Stimulated activated CD8-positive, alpha-beta memory T cell treated with anti-CD3 and anti-CD28 coated beads, Interleukin-15, amount 100 ng/mL, for 48 hours (primary cell): ENCODE measurements at regions not wholly inside any gene's neighbourhood (a gene's known extent, or its start where the extent isn't known, plus 50 kb on each side); places are given as distances from the start of the nearest gene placed in this dataset.

Experiments
- DNase-seq, 2 donors: peaks; one replicate each; pipeline ENCODE4 v3.0.0-alpha.2; 2020; ENCODE audit warnings: low read depth in 2 of 2

GRCh38 chr1:87720561-87720960, 391.9 kb downstream of the LMO4 start:
- DNase-seq, result no peak

- no peak for DNase-seq
These were observed 394.5 kb downstream of the LMO4 start for GRCh38 chr1:87723193-87723592.

GRCh38 chr1:87728169-87728568, 399.5 kb downstream of the LMO4 start:
- no peak for DNase-seq

GRCh38 chr1:87730274-87731216, 401.9 kb downstream of the LMO4 start:
- DNase-seq, result no peak

- no peak for DNase-seq
These were observed 404.7 kb downstream of the LMO4 start for GRCh38 chr1:87733386-87733785.

- DNase-seq, result no peak
These were observed 407.1 kb downstream of the LMO4 start for GRCh38 chr1:87735750-87736149.

- no peak for DNase-seq
These were observed 410.5 kb downstream of the LMO4 start for GRCh38 chr1:87739141-87739540.

- DNase-seq, result no peak
These were observed 411.0 kb downstream of the LMO4 start for GRCh38 chr1:87739704-87740103.

- DNase-seq, result no peak
These were observed 414.6 kb downstream of the LMO4 start for GRCh38 chr1:87743256-87743655.

GRCh38 chr1:87744056-87744455, 415.4 kb downstream of the LMO4 start:
- DNase-seq, result no peak

- DNase-seq, result no peak
These were observed 416.1 kb downstream of the LMO4 start for GRCh38 chr1:87744763-87745162.

- DNase-seq, result no peak
These were observed 424.7 kb downstream of the LMO4 start for GRCh38 chr1:87753366-87753765.

- no peak for DNase-seq
These were observed 425.5 kb downstream of the LMO4 start for GRCh38 chr1:87754139-87754538.

- DNase-seq, result no peak
These were observed 429.0 kb downstream of the LMO4 start for GRCh38 chr1:87757676-87758075.

GRCh38 chr1:87759421-87760087, 430.9 kb downstream of the LMO4 start:
- no peak for DNase-seq

GRCh38 chr1:87760155-87760554, 431.5 kb downstream of the LMO4 start:
- no peak for DNase-seq

- DNase-seq, result no peak
These were observed 432.0 kb downstream of the LMO4 start for GRCh38 chr1:87760654-87761053.

GRCh38 chr1:87763483-87763882, 434.8 kb downstream of the LMO4 start:
- no peak for DNase-seq

- no peak for DNase-seq
These were observed 436.5 kb downstream of the LMO4 start for GRCh38 chr1:87765057-87765680.

GRCh38 chr1:87765681-87766070, 437.0 kb downstream of the LMO4 start:
- DNase-seq, result no peak

GRCh38 chr1:87766737-87767136, 438.1 kb downstream of the LMO4 start:
- DNase-seq, result no peak

- no peak for DNase-seq
These were observed 450.2 kb downstream of the LMO4 start for GRCh38 chr1:87778896-87779295.

- no peak for DNase-seq
These were observed 452.9 kb downstream of the LMO4 start for GRCh38 chr1:87781554-87781953.
